HCEC 1CT (cell line): ENCODE measurements at regions not wholly inside any gene's neighbourhood (a gene's known extent, or its start where the extent isn't known, plus 50 kb on each side); places are given as distances from the start of the nearest gene placed in this dataset.

Experiments used
- DNase-seq: peaks from one replicate; pipeline ENCODE4 v3.0.0-alpha.2; 2017

DNA sequence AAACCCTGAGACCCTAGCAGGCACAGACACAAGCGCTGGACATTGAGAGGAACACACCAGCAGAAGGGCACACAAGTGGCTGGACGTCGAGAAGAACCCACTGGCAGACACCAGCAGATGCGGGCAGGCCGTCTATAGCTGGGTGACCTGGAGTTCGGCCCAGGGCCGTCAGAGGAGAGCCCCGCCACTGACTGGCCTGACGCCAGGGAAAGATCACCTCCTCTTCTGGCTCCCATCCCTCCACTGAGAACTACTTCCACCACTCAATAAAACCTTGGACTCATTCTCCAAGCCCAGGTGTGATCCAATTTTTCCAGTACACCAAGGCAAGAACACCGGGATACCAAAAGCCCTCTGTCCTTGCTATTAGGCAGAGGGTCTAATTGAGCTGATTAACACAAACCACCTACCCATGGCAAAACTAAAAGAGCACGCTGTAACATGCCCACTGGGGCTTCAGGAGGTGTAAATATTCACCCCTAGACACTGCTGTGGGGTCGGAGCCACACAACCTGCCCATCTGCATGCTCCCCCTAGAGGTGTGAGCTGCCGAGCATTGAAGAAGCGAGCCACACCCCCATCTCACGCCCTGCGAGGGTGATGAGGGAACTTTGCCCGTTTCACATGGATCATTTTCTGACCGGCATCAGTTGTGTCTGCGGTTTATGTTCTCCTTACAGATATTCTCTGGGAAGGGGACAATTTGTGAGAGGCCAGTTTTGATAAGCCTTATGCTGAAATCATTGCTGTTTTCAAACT is 104.8 kb downstream of the HLX start:
- DNase-seq: no peak

DNA sequence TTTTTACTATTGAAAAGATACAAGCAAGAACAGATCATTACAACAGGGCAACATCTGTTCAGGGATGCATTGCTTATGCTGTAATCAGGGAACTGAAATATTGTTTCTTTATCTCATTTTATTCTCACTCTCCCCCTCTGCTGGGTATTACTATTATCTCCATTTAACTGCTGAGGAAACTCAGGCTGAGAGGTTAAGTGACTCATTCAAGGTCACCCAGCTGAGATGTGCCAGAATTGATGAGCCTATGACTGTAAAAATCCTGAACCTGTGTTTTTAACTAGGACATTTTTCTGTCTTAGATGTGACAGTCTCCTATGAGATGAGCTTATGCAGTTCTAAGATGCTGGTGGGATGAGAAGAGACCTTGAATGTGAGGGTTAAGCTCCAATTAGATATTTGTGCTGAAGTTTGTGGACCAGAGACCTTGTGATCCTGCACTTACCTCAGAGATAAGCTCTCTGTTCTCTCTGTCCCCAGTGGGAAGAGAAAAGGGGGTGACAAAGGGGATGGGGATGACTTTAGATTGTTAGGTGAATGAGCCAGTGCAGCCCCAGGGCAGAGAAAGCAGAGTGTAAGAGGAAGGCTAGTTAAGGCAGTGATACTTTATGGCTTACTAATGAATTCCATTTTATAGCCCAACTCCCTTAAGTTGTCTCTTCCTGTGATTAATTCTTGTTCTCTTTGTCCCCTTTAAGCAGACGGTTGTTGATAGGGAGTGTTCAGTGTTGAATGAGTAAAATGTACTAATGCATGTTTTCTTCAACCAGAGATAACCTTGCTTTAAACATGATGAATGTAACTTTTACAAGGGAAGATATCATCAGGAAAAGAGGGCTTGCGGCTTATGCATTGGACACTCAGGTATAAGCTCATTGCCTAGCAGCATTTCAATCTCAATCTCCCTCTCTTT is 111.4 kb downstream of the HLX start:
- peak; percentile 87 for DNase-seq

GRCh38 chr1:220991506-220991905 is 112.3 kb downstream of the HLX start:
- DNase-seq: peak; percentile 5

DNA sequence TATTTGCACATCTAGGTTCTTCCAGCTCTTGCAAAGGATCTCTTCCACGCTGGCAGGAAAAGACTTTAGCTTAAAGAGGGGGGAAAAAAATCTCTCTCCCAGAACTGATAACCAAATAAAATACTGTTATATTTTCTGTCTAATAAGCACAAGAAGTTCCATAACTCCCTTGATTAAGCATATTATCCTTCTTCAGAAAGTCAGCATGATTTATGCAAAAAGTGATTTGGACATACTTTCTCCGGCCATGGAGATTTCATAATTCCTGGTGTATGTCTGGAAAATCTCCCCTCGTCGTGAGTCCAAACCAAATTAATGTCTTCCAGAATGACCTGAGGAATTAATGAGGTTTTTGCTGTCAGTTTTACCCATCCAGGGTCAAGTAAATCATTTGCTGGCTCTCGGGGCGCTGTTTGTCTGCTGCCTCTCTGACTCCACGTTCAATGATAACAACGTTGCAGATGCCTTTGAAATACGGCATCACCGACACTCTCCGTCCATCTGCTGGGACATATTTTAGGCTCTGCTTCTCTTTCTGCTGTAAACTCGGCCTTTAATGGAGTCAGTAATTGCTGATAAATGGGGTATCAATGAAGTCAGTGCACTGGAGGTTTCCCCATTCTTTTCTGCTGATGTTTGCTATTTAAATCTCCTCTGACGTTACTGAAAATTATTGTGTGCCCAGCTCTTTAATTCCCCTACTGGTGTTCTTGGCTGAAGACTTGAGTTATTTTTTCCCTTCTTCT is 112.9 kb downstream of the HLX start:
- DNase-seq: peak; percentile 51

- no peak for DNase-seq
Measured at GRCh38 chr1:220992705-220993052, 113.4 kb downstream of the HLX start.

DNA sequence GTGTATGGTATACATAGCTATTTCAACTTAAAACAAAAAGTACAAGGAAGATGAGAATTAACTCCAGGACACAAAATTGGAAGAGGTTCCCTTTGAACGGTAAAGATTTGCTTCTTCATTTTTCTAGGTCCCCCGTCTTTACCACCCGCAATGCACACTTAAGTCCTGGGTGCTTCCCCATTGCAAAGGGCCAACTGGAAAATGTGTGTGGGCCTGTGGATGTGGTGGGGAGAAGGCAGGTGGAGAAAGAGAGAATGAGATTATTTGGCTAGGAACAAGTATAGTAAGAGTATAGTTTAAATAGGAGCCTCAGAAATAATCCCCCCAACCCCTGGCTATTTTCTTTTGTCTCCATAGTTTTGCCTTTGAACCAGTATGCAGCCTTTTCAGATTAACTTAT is 115.4 kb downstream of the HLX start:
- DNase-seq: no peak

DNA sequence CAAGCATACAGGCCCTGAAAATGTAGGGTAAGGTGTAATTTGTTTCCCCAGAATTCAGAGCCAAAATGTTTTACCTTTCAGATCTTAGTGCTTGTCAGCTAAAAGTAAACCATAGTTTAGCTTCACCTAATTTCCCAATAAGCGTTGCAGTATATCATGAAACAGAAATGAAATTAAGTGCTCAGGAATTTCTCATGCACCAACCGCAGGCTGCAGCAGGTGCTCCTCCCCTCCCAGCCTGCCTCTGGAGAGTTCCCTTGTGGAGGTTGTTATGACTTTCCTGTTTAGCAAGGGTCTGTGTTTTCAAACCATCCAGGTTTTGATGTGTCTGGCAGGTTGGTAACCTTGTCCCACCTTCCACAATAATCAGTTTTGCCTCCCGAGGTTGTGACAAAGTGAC is 118.5 kb downstream of the HLX start:
- DNase-seq: no peak

DNA sequence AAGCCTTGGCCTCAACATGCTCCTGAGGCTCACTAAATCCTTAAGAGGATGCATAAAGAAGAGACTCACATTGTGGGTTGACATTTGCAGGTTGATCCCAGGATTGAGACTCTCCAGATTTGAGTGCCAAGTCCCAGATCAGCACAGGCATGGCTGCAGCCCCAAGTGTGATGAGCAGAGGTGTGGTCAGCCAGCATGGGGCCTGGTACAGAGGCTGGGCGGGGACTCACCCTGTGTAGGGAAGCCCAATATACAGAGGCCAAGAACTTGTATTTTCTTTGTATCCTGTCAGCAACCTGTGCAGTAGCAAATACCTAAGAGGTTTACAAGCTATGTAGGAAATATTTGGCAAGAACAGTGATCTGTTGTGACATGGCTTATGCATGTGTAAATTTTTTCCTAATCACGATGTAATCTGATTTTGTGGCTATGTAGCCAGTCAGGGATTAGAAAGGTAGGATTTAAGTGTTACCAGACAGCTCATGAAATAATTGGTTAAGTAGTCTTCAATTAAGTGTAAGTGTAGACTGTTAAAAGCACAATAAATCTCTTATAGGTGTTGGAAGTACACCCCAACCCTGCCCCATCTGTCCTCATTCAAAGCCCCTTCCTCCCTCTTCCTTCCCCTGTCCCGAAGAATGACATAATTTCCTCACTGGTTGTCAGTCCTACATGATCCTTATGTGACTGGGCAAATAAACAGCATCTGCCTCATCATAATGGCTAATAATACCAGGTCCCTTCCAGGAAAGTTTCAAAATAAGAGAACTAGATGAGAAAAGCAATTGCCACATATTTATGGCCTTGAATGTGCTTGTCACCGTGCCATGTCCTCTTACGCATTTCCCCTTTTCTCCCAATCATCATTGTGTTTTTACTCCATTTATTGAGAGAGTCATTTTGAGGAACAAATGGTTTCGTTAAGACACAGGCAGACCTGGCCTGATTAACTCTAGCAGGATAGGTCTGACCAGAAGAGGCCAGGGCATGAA is 120.9 kb downstream of the HLX start:
- no peak for DNase-seq

GRCh38 chr1:221001167-221001566 is 121.9 kb downstream of the HLX start:
- DNase-seq: no peak

- no peak for DNase-seq
Measured at GRCh38 chr1:221002601-221003000, 123.4 kb downstream of the HLX start.

GRCh38 chr1:221011145-221011544 is 131.9 kb downstream of the HLX start:
- no peak for DNase-seq

- DNase-seq: no peak
Measured at GRCh38 chr1:221012120-221012519, 132.9 kb downstream of the HLX start.

- DNase-seq: no peak
Measured at GRCh38 chr1:221013691-221014660, 134.7 kb downstream of the HLX start.

- DNase-seq: no peak
Measured at GRCh38 chr1:221015159-221015790, 136.0 kb downstream of the HLX start.

GRCh38 chr1:221016751-221017150 is 137.5 kb downstream of the HLX start:
- no peak for DNase-seq

- no peak for DNase-seq
Measured at GRCh38 chr1:221018414-221018813, 139.2 kb downstream of the HLX start.

GRCh38 chr1:221022331-221022730 is 143.1 kb downstream of the HLX start:
- no peak for DNase-seq

GRCh38 chr1:221023482-221023881 is 144.2 kb downstream of the HLX start:
- DNase-seq: no peak

- DNase-seq: no peak
Measured at GRCh38 chr1:221025501-221025900, 146.3 kb downstream of the HLX start.

DNA sequence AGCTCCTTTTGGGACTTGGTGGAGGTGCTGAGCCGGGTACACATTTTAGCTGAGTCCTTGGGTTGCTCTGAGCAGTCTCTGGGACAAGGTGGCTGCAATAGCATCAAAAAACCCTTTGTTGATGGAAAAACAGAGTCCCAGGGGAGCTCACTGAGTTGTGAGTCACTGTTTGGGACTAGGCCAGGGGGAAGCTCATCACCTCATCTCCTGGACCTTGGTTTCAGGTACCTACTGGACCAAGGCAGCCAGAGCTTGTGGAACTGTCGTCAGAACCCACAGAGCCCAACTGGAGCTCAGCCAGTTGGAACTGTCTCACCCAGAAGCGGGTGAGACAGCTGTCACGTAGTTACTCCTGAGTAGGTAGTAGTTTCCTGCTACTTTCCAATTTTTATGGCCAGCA is 146.7 kb downstream of the HLX start:
- no peak for DNase-seq
